HUDEP-2 (cell line): ENCODE measurements at regions not wholly inside any gene's neighbourhood (a gene's known extent, or its start where the extent isn't known, plus 50 kb on each side); places are given as distances from the start of the nearest gene placed in this dataset.
A peak's percentile ranks its signal among the peaks of the same experiment; 100 is the strongest.

Experiments used
- DNase-seq, 76 experiments: peaks; one replicate each; lab custom pipeline; 2025; ENCODE audit not compliant: unreplicated experiment in 76 of 76; lab: John Stamatoyannopoulos, UW

DNA sequence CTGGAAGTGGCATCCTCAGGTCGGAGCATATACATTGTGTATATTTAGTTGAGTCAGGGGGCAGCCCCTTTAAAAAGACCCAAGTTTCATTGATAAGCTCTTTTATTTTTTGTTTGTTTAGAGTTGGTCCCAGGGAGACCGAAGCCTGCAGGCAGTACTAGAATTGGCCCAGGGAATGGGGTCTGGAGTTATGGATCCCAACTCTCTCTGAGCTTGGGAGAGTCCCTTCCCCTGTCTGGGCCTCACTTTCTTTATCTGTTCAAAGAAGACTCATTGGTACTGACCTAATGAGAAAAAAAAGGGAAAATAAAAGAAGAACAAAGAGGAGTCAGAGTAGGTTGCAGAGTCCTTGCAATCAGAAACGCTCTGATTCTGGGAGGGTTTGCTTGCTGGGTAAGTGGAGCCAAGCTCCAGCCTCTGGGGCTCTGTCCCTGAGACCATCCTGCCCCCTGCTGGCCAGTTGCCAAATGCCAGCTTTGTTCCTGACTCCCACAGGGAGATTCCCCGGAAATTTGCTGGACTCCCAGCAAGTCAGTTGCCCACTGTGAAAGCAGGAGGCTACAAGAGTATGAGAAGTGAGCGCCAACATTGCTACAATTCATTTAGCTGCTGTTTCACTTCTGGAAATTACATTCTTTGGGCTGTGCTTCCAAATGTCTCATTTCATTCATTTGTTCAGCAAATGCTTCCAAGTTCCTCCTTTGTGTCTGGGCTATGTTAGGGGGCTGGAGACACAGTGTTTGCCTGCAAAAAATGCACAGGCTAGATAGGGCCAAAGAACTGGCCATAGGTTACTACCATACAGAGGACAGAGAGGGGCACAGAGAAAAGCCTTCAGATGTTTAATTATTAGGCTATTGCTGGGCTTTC is 156.2 kb downstream of the MELK start:
- peak in 52 of 76 experiments; percentile 2 to 68 (median 30) for DNase-seq

DNA sequence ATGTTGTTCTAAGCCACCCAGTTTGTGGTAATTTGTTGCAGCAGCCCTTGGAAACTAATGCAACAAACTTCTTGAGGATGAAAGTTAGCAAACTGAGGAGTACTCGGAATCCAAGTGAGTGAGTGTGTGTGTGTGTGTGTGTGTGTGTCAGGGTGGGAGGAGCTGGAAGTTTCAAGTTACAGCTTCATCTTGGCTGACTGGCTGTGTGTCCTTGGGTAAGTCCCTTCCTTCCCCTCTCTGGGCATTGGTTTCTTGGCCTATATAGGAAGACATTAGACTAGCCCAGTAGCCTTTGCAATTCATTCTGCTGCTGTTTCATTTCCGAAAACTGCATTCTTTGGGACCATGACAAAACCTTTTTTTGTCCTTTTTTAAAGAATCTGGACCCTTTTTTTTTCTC is 157.2 kb downstream of the MELK start:
- DNase-seq = peak in 1 of 76 experiments; percentile 3

DNA sequence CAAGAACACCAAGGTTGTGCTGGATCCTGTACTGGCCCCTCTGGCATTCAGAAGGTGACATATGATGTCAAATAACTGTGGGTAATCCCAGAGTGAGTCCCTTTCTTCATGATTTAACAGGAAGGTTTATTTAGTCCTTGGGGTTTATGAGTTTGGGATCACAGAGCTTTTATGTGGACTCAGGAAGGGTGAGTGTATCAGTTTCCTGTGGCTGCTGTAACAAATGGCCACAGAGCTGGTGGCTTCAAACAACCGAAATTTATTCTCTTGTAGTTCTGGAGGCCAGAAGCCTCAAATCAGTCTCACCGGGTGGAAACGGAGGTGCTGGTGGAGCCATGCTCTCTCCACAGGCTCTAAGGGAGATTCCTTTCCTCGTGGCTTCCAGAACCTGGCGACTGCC is 157.7 kb downstream of the MELK start:
- no peak for DNase-seq

DNA sequence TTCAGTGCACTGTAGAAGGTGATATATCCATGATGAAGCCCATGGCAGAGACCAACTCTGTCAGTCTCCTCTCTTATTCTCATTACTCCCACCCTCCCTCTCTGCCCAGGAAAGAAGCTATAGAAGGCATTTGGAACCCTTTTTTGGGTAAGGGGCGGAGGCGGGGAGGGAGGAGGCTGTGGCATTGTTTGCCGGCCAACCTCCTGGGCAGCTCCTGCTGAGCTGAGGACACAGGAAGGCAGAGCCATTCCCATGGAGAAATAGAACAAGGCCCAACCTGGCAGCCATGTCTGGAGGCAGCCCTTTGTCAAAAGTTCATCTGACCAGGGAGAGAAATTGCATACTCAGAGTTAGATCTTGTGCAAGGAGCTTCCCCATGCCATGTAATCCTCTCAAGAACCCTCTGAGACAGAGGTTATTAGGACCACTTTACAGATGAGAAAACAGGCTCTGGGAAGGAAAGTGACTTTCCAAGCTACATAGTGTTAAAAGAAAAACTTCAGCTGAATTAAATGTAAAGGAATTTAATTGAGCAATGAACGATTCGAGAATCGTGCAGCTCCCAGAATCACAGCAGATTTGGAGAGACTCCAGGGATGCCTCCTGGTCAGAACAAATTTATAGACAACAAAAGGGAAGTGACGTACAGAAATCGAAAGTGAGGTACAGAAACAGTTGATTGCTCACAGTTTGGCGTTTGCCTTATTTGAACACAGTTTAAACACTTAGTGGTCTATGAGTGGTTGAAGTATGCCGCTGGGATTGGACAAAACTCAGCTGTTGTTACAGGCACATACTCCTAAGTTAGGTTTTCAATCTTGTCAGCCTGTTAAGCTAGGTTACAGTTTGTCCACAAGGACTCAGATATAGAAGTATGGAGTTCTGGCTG is 158.6 kb downstream of the MELK start:
- no peak for DNase-seq

DNA sequence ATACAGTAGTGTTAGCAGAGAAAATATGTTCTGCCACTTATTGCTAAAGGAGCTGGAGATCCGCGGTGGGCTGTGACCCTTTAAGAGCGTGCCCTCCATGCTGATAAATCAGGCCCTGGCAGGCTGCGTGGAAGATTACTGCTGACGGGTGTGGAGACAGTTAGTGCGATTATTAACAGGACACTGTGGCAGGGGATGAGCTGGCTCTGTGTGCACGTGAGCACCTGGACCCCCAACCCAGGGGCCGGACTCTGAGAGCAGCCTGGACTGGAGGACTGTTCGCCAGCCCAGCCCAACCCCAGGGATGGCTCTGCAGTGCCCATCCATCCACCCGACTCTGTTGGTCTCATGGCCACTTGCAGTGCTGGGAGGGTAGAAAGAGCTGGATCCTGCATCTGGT is 162.0 kb downstream of the MELK start:
- no peak for DNase-seq

DNA sequence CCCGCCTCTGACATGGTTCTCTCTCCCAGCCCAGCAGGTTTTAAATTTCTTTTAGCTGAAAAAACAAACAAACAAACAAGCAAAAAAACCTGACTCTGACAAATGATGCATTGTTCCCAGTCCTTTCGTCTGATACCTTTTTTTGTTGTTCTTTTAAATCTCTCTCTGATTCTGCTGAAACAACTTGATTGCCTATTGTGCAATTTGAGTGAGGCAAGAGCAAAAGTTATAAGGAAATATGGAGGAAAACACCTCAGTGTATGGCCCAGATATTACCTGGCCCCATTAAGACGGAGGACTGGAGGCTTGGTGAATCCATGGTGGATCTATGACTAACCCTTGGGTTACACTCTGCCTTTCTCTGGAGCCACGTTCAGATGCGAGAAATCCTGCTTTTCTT is 164.0 kb downstream of the MELK start:
- no peak for DNase-seq

DNA sequence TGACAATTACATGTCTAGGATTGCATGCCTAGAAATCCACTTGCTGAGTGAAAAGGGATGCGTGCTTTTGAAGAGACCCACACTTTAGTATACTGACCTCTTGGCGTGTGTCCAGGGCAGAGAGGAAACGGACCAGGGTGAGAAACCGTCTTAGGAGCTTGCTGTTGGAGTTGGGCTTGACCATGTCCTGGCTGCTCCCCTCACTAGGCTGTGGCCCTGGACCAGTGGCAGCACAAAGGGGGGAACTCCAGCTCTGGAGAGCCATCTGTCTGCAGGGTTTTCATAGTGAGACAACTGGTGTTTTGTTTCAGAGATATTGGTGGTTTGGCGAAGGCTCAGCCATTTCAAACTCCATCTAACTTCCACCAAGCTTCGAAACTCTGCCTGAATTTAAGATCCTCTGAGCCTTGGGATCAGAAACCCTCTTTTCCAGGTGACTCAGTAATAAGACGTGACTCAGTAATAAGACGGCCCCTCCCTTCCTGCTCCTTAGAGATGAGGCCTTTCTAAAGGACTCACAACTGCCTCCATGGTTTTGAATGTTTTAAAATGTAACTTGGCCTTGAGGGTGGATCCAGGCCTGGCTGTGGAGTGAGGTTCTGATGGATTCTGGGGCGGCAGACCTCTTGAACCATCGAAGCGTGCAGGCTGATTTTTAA is 165.8 kb downstream of the MELK start:
- no peak for DNase-seq

DNA sequence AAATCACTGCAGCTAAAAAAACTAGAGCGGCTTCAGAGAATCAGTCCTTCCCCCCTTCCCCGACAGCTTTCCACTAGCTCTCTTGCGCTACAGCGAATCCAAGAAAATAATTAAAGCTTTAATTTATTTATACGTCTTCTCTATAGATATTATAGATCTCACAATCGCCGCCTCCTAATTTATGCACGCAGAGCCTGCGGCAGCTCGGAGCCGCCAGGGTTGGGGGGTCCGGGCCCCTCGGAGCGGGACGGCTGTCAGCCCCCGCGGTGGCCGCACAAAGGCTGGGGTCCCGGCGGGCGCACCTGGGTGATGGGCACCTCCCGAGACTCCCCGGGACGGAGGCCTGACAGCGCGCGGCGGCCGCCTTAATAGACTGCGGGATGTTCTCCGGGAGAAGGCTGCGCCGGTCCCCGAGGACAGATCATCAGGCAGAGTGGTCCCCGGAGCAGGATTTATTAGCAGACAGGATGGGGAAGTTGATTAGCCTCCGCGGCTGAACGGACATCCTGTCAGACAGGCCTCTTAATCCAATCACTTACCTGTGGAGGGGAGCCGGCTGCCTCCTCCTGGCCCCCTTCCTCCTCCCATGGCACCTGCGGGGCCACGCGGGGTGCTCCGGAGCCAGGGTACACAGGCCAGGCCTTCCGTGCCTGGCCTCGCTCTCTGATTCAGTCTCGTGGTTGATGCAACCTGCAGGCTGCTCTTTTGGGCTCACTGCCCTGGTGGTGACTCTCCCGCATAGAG is 166.8 kb downstream of the MELK start:
- no peak for DNase-seq

DNA sequence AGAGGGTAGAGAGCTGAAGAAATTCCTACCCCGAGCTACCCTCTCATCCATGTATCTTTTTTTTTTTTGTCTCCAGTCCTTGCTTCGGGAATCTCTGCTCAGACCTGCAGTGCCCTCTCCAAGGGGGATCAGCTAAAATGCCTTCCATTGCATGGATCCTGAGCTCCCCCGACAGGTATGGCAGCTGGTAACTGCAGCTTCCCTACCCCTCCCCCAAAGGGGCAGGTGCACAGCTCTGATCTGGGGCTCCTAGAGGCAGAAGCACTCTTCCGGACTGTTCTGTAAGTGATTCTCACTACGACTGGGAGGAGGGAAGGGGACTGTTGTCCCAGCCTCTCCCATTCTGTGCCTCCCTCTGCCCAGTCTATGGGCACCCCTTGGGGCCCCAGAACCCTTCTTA is 169.6 kb downstream of the MELK start:
- no peak for DNase-seq

DNA sequence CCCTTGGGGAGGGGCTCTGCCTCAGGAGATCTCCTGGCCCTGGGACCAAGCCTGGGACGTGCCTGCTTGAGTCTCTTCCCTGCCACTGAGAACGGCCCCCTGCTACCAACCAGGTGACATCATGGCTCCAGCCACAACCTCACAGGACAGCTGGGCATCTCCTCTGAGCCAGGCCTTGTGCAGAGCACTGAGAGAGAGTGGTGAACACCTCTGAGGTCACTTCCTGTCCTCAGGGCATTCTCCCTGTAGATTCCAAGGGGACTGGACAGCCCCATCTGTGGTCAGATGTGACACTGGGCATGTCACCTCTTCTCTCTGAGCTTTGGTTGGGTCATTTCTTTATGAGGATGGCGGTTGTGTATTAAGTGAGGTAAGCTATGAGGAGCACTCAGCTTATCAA is 172.0 kb downstream of the MELK start:
- DNase-seq = no peak

DNA sequence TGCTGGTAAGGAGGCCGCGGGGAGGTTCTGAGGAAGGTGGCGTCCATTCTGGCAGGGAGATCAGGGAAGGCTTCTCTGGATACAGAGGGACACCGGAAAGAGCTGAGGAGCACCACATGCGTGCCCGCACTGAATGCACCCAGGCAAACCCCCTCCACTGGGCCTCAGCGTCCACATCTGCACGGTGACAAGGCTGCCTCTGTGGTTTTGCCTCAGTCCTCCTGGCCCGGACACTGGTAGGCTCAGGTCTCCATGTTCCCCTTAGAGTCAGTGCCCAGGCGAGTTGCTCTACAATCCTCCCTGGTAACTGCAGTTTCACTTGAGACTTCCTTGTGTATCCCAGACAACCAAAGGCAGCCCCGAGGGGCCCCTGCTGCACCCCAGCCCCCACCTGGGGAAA is 173.3 kb downstream of the MELK start:
- no peak for DNase-seq

DNA sequence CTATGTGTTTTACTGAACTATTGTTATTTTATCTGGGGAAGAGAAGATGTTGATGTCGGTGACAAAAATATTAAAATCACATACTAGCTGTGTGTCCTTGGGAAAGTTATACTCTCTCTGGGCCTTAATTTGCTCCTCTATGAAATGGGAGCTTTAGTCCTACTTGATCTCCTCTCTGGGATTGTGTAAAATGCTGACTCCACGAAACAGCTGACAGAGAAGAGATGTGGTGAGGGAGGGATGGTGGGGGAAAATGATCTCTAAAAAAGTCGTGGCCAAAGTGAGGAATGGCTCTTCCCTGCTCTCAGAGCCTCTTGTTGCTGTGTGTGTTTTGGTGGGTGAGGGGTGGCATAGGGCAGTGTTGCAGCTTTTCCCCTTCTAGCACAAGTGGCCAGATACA is 173.7 kb downstream of the MELK start:
- DNase-seq = no peak

DNA sequence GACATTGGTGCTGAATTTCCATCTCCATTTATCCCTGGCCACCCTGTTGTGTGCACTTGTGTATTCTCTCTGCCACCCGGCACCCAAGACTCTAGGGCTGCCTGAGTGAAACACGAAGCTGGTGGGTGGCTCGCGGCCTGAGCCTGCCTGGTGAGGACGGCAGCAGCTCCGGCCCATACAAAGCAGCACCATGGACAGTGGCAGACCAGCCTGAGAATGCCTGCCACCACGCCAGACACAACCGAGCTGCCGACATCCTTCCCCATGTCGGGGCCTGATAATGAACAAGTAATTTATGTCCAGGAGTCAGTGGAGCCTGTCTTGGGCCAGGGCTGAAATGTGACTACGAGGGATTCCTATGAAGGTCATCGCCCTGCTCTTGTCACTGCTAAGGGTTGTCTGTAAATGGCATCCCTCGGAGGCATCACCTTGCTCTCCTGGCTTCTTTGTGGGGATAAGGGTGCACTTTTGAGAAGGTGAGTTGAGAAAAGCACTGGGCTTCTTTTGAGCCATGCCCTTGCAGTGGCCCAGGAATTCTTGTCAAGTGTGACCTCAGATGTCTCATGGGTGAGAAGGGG is 175.7 kb downstream of the MELK start:
- peak in 39 of 76 experiments; percentile 2 to 49 (median 19) for DNase-seq

DNA sequence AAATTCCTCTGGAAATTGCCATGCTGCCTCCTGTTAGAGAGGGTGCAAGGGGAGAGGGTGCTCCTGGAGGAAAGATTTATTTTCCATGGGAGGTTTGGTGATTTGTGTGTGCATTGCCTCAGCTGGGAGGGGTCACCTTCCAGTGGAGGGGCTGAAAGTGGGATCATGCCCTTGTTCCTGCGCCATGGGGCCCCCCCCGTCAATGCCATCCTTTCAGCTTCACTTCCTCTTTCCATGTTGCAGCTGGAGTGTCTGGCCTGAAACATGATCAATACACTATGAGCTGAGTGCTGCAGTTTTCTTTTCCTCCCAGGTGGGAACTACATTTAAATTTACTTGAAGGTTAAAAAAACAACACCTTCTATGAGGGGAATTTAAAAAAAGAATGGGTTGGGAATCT is 176.8 kb downstream of the MELK start:
- DNase-seq = no peak

DNA sequence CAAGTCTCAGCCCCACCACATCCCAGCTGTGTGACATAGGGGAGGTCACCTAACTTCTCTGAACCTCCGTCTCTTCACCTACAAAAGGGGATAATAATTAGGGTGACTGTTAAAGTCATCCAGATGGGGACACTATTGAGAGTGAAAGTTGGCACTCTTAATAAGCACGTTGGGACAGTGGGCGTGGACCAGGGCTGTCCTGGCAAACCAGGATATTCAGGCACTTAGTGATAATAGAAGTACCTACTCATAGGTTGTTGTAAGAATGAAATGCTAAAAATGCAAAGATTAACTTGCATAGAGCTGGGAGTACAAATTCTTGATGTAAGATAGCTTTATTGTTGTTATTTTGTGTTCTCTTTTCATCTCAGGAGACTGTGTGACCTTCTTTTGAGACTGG is 177.9 kb downstream of the MELK start:
- no peak for DNase-seq

DNA sequence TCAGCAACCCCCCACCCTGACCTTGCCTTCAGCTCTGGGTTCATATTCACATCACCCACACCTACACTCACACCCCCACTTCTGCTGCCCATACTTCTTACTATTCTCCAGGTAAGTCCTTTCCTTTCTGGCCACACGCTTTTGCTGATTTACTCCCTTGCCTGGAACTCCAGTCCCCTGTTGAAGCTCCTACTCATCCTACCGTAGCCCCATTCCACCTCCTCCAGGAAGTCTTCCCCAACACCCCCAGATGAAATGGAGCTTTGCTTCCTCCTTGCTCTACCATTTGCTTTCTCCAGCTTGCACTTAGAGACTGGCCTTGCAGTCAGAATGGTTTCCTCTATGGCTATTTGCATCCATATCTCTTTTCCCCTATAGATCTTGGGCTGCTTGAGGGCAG is 182.3 kb downstream of the MELK start:
- no peak for DNase-seq

DNA sequence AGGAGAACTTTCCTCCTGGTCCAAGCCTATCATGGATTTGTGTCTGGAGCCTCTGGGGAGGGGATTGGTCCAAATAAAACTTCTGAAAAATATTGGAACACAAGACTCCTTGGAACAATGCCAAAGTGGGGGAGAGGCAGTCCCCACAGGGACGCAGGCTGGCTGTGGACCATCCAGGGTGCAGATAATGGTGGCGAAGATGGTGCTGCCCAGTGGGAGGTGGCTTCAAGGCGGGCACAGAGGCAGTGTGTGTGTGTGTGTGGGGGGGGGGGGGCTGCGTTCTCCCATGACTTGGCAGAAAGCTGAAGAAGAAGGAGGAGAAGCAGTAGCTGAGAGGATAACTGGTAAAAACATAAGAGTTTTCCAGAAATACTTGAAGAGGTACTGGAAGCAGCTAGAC is 186.4 kb downstream of the MELK start:
- peak in 4 of 76 experiments; percentile 4 to 25 (median 14) for DNase-seq

DNA sequence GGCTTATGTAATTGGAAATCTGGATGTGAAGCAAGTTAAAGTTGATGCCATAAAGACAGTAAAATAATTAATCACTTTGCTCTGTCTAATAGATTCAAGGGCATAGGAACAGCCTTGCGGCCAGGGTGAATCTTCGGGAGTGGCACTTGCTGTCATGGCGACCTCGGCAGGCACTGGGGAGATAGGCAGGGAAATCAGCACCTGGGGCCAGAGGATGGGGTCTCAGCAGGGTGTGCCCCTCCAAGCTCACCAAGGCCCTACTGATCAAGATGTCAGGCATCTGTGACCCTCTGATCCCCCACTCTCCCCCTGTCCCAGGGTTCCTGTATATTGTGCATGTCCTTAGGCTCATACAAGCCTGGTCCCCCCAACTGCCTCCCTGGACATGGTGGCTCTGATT is 187.3 kb downstream of the MELK start:
- DNase-seq = no peak

DNA sequence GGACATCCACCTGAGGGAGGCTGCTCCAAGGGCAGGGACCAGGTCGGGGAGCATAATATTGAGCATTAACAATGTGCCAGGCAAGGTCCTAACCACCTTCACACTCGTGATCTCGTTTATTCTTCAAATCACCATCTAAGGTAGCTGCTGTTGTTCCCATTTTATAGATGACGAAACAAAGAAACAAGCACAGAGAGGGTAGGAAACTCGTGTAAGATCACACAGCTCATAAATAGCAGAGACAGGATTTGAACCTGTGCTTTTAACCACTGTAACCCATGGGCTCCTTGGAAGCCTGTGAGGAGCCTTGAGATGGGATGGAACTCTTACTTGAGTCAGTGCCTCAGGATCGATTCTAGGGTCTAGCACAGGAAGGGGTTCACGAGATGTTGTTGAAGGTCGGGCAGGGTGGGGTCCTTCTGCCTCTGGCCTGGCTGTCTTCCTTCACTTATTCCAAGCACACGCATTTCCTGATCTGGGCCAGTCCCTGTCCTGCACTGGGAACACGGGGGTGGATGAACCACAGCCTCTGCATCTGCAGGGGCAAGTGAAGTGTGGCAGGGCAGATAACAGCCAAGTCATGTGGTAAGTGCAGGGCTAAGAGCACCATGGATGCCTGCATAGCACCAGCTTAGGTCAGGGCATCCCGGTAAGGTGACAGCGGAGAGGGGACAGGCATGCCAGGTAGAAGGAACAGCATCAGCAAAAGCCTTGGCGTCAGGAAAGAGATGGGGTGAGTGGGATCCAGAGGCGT is 188.1 kb downstream of the MELK start:
- peak in 8 of 76 experiments; percentile 1 to 23 (median 12) for DNase-seq
